Coronary artery (tissue), 2 donors: ENCODE measurements at regions not wholly inside any gene's neighbourhood (a gene's known extent, or its start where the extent isn't known, plus 50 kb on each side); places are given as distances from the start of the nearest gene placed in this dataset.

Source experiments
- DNase-seq: peaks from one replicate; pipeline ENCODE4 v3.0.0-alpha.2; 2017; ENCODE audit warnings: low spot score
- H3K27ac ChIP-seq, 2 donors: fragments of 200-600 bp; sonication (generic); one replicate each; pipeline ENCODE4 v1.5.1; 2016 to 2019
- H3K4me3 ChIP-seq: fragments of 200-600 bp; sonication (generic); 2 replicates; pipeline ENCODE4 v1.5.1; 2016; ENCODE audit warnings: mild to moderate bottlenecking, moderate library complexity
- TF ChIP-seq, protein P1 (sequence below): fragments of 200-600 bp; sonication (generic); IDR thresholded peaks from one replicate; pipeline ENCODE4 v1.5.1; 2019; ENCODE audit warnings: antibody characterized with exemption

DNA sequence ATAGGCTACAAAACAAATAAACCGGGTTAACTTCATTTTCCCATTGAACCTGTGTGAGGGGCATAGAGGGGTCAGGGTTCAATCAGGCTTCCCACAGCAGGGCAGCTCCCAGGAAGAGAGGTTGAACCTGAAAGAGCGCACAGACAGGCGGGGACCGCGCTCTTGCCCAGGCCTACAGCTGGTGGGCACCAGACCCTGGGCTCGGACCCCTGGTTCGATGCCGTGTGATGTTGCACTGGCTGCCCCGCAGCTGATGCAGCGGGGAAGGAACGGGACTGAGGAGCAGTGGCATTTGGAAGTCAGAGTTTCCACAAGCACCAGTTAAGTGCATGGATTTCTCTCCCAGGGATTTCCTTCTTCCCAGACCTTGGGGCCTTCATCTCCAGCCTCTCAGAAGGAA is 72.6 kb upstream of the INSIG1 start:
- no peak overlapping the region for H3K27ac ChIP-seq
- TF ChIP-seq, protein P1, sequence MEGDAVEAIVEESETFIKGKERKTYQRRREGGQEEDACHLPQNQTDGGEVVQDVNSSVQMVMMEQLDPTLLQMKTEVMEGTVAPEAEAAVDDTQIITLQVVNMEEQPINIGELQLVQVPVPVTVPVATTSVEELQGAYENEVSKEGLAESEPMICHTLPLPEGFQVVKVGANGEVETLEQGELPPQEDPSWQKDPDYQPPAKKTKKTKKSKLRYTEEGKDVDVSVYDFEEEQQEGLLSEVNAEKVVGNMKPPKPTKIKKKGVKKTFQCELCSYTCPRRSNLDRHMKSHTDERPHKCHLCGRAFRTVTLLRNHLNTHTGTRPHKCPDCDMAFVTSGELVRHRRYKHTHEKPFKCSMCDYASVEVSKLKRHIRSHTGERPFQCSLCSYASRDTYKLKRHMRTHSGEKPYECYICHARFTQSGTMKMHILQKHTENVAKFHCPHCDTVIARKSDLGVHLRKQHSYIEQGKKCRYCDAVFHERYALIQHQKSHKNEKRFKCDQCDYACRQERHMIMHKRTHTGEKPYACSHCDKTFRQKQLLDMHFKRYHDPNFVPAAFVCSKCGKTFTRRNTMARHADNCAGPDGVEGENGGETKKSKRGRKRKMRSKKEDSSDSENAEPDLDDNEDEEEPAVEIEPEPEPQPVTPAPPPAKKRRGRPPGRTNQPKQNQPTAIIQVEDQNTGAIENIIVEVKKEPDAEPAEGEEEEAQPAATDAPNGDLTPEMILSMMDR, result no peak
- no peak overlapping the region for H3K4me3 ChIP-seq
- no peak for DNase-seq

GRCh38 chr7:155225516-155225915 is 72.2 kb upstream of the INSIG1 start:
- TF ChIP-seq, protein P1, result no peak
- no peak overlapping the region for H3K27ac ChIP-seq
- DNase-seq, result no peak
- H3K4me3 ChIP-seq, result no peak overlapping the region

GRCh38 chr7:155226261-155227003 is 71.2 kb upstream of the INSIG1 start:
- no peak overlapping the region for H3K4me3 ChIP-seq
- TF ChIP-seq, protein P1, result no peak
- DNase-seq, result no peak
- no peak overlapping the region for H3K27ac ChIP-seq

DNA sequence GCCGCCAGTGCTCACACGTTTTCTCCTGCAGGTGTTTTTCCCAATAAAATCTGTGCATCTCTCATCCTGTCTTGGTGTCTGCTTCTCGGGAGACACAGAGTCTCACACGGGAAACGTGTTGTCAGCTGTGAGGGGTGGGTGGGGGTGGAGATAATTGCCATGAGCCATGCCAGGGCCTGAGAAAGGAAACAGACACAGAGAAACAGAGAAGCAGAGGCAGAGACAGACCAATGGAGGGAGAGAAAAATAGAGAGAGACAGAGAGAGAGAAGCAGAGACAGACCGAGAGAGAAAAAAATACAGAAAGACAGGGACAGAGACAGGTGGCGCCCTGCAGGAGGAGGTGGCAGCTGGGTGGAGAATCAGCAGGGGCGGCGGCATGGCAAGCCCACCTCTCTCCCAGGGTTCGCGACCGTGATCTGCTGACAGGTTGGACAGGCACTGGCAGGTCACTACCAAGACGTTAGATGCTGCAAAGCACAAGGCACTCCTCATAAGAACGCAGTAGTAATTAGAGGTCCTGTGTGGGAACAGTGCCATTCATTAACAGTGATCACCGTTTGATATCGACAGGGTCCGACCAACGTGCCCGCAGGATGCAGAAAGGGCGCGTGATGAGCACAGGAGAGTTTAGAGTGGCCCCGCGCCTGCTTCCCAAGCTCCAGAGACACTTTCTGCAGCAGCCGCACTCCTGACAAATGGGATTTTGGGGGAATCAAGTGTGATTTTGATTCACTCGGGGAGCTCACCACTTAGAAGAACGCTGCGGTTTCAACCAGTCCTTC is 70.5 kb upstream of the INSIG1 start:
- Histone ChIP-seq H3K27ac (no peak overlapping the region), H3K4me3 (no peak overlapping the region)
- TF ChIP-seq, protein P1, result no peak
- no peak for DNase-seq

DNA sequence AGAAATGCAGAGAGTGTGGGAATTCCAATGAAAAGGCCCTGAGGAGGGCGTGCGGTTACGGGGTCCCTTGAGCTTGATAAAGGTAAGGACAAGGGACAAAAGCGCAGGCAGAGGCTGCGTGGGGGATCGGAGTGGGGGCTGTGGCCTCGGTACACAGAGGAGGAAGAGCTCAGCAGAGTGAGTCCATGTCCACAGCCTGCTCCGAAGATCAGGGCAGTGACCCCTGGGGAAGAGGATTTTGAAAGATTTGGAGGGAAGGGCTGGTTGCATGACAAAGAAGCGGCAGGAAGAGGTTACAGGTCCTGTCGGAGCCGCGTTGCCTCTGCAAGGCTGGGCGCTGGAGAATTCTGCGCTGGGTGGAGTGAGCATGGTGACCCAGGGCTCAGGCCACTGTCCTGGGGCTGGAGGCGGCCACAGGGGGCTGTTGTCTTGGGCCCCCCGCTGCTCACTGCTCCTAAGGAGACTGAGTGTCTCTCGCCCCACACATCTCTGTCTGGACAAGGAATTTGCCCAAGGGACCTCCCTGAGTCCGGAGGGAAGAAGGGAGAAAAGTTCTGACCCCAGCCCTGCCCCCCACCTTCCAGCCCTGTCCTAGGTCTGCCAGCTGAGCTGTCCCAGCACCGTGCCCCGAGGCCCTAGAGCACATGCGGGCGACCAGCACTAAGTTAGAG is 69.8 kb upstream of the INSIG1 start:
- Histone ChIP-seq H3K27ac (no peak overlapping the region), H3K4me3 (no peak overlapping the region)
- TF ChIP-seq, protein P1, result no peak
- DNase-seq, result no peak

DNA sequence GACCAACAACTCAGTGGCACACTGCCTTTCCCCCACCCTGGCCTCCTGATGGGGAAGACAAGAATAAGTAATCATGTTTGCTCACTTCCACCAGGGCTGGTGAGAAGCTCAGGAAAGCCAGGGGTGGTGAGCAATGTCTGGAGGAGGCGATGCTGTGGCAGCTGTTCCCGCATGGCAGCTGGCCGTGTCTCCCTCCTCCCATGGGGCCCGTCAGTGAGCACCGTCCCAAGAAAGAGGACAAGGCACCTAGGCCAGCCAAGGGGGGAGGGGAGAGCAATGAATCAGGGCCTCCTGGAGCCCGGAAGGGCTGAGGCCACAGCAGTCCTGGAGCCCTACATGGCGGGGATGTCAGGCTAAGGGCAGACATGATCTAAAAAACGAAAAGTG is 69.2 kb upstream of the INSIG1 start:
- no peak for DNase-seq
- H3K27ac ChIP-seq, result no peak overlapping the region

More for the DNA sequence above, 69.2 kb upstream of the INSIG1 start:
- H3K4me3 ChIP-seq, result no peak overlapping the region
- TF ChIP-seq, protein P1, result no peak
